HEK293T (cell line): ENCODE measurements at regions not wholly inside any gene's neighbourhood (a gene's known extent, or its start where the extent isn't known, plus 50 kb on each side); places are given as distances from the start of the nearest gene placed in this dataset.

ENCODE experiments used
- LEF1 ChIP-seq: fragments of 450-650 bp; IDR thresholded peaks from 2 replicates; pipeline ENCODE4 v1.6.1; 2017; ENCODE audit warnings: mild to moderate bottlenecking, borderline replicate concordance
- SP1 ChIP-seq: fragments of 450-650 bp; IDR thresholded peaks from 2 replicates; pipeline ENCODE4 v1.6.1; 2017

DNA sequence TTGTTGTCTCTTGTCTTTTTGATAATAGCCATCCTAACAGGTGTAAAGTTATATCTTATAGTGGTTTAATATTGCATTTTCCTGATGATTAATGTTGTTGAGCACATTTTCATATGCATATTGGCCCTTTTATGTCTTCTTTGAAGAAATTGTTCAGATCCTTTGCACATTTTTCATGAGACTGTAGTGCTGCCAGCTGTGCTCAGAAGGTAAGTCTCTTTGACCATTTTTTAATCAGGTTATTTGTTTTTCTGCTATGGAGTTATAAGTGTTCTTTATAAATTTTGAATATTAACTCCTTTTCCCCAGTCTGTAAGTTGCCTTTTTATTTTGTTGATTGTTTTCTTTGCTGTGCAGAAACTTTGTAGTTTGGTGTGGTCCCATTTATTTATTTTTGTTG, 55.8 kb upstream of the ZNF184 start:
- TF ChIP-seq SP1 (no peak), LEF1 (no peak)
